HG03354 (cell line): ENCODE measurements at regions not wholly inside any gene's neighbourhood (a gene's known extent, or its start where the extent isn't known, plus 50 kb on each side); places are given as distances from the start of the nearest gene placed in this dataset.
"Not testable (repeated sequence)": the region's sequence is repeated elsewhere in the genome, so short reads cannot be mapped to it uniquely, and the experiment has no call there.

ENCODE experiments used
- ATAC-seq: cut with Tn5 transposase; IDR thresholded peaks from one replicate; pipeline ENCODE4 v1.9.1; 2021; ENCODE audit warnings: mild to moderate bottlenecking; ENCODE audit not compliant: unreplicated experiment, poor library complexity, severe bottlenecking

GRCh38 chr12:67523538-67523937 is 125.0 kb upstream of the DYRK2 start:
- ATAC-seq: no peak

GRCh38 chr12:67524861-67525616 is 123.5 kb upstream of the DYRK2 start:
- ATAC-seq: no peak

- no peak for ATAC-seq
These were observed 123.0 kb upstream of the DYRK2 start for GRCh38 chr12:67525617-67525884.

GRCh38 chr12:67526129-67526528 is 122.4 kb upstream of the DYRK2 start:
- no peak for ATAC-seq

- no peak for ATAC-seq
These were observed 117.5 kb upstream of the DYRK2 start for GRCh38 chr12:67531051-67531450.

- ATAC-seq: no peak
These were observed 117.0 kb upstream of the DYRK2 start for GRCh38 chr12:67531501-67531900.

GRCh38 chr12:67533159-67533558 is 115.4 kb upstream of the DYRK2 start:
- ATAC-seq: no peak

GRCh38 chr12:67534046-67534445 is 114.5 kb upstream of the DYRK2 start:
- ATAC-seq: no peak

- ATAC-seq: no peak
These were observed 113.9 kb upstream of the DYRK2 start for GRCh38 chr12:67534681-67535080.

- no peak for ATAC-seq
These were observed 113.4 kb upstream of the DYRK2 start for GRCh38 chr12:67535176-67535575.

- ATAC-seq: no peak
These were observed 112.6 kb upstream of the DYRK2 start for GRCh38 chr12:67535971-67536370.

GRCh38 chr12:67539329-67539728 is 109.2 kb upstream of the DYRK2 start:
- no peak for ATAC-seq

GRCh38 chr12:67539946-67540345 is 108.6 kb upstream of the DYRK2 start:
- no peak for ATAC-seq

GRCh38 chr12:67540920-67541624 is 107.5 kb upstream of the DYRK2 start:
- no peak for ATAC-seq

GRCh38 chr12:67541625-67541991 is 106.9 kb upstream of the DYRK2 start:
- ATAC-seq: no peak

GRCh38 chr12:67543021-67543770 is 105.3 kb upstream of the DYRK2 start:
- no peak for ATAC-seq

GRCh38 chr12:67545298-67545697 is 103.2 kb upstream of the DYRK2 start:
- ATAC-seq: no peak

- no peak for ATAC-seq
These were observed 101.8 kb upstream of the DYRK2 start for GRCh38 chr12:67546746-67547145.

GRCh38 chr12:67555075-67555717 is 93.3 kb upstream of the DYRK2 start:
- ATAC-seq: not testable (repeated sequence)

GRCh38 chr12:67558775-67559174 is 89.8 kb upstream of the DYRK2 start:
- ATAC-seq: no peak

- no peak for ATAC-seq
These were observed 88.8 kb upstream of the DYRK2 start for GRCh38 chr12:67559751-67560150.
